Ovary (tissue), 7 donors: ENCODE measurements at regions not wholly inside any gene's neighbourhood (a gene's known extent, or its start where the extent isn't known, plus 50 kb on each side); places are given as distances from the start of the nearest gene placed in this dataset.
"Not testable (repeated sequence)": the region's sequence is repeated elsewhere in the genome, so short reads cannot be mapped to it uniquely, and the experiment has no call there.

Experiments used
- DNase-seq, 5 donors: peaks; one replicate each; pipeline ENCODE4 v3.0.0-alpha.2; 2019 to 2020
- H3K27ac ChIP-seq, 2 donors: fragments of 200-600 bp; one replicate each; pipeline versions ENCODE4 v1.5.1 to v1.8.0; 2019 to 2022
- H3K27me3 ChIP-seq: fragments of 200-600 bp; one replicate; pipeline ENCODE4 v1.8.0; 2022
- H3K36me3 ChIP-seq: fragments of 200-600 bp; sonication (generic); one replicate; pipeline ENCODE4 v1.5.1; 2019
- H3K4me1 ChIP-seq: one replicate; pipeline ENCODE4 v1.8.1; 2013; ENCODE audit warnings: mild to moderate bottlenecking, moderate library complexity; ENCODE audit not compliant: insufficient read depth
- H3K4me3 ChIP-seq: fragments of 200-600 bp; sonication (generic); one replicate; pipeline ENCODE4 v1.5.1; 2017
- H3K9me3 ChIP-seq, 2 donors: fragments of 200-600 bp in 1 of 2; sonication (generic) in 1 of 2; one replicate each; pipeline versions ENCODE4 v1.5.1 to v1.8.1; 2013 to 2019; ENCODE audit warnings: mild to moderate bottlenecking in 1 of 2, moderate library complexity in 1 of 2
- CTCF ChIP-seq, 3 donors: fragments of 450-650 bp in 2 of 3; fragments of 200-600 bp in 1 of 3; IDR thresholded peaks; one replicate each; pipeline versions ENCODE4 v1.5.1 to v1.8.0; 2016 to 2022; ENCODE audit warnings: antibody characterized with exemption in 3 of 3, mild to moderate bottlenecking in 1 of 3
- EP300 ChIP-seq: sonication (generic); formaldehyde crosslinking; IDR thresholded peaks from one replicate; pipeline ENCODE4 v1.6.1; 2017; ENCODE audit warnings: antibody characterized with exemption
- POLR2A ChIP-seq: fragments of 450-650 bp; IDR thresholded peaks from one replicate; pipeline ENCODE4 v1.6.1; 2017; ENCODE audit warnings: antibody characterized with exemption, mild to moderate bottlenecking, moderate library complexity
- WGBS, 3 donors: extraction: QIAGEN DNeasy Blood & Tissue Kit in 1 of 3; methylation state at CpG; one replicate each; pipeline versions ENCODE4 v1.1.5 to v1.1.7; 2013 to 2017; 5-methylcytosine and 5-hydroxymethylcytosine counted together
- intact Hi-C, 4 donors: fragments of 100-400 bp; cut with DNase I; formaldehyde crosslinking; loops; one replicate each; pipeline versions ENCODE4 v1.11.0 to v1.15.1; 2022 to 2023
- donor health status: DM: no; HTN: no; CAD: no; lungs with moderate emphysema.
- donor health status: DM: no; HTN: no; CAD: no.
- donor health status: Bipolar disorder and iron deficiency.
- donor health status: DM: no; HTN: no; CAD: no.
- donor health status: DM: yes; HTN: yes; CAD: no.

- WGBS, 3 donors: 87 to 91% (median 88%) methylated on average over 10 of the region's 10 CpGs
- intact Hi-C loops: loop anchor here in 1 of 4 donors (10.0 kb wide), 1 partner anchor 164 kb away; no protein-coding TSS in a partner anchor
- Histone ChIP-seq H3K9me3 (peaks cover 0 to 5% of the 10 kb centered on the region in 2 donors), H3K36me3 (no peaks in the 10 kb centered on the region), H3K27ac (no peak overlapping the region), H3K4me1 (no peaks in the 10 kb centered on the region), H3K4me3 (no peak overlapping the region), H3K27me3 (no peaks in the 10 kb centered on the region)
- DNase-seq: no peak
- TF ChIP-seq CTCF (IDR thresholded peaks at IDR 0.05) (no peak), POLR2A (no peak), EP300 (no peak)
These were observed 97.8 kb upstream of the C5orf63 start for GRCh38 chr5:127170918-127171600.

GRCh38 chr5:127176769-127177168 lies 103.5 kb upstream of the C5orf63 start:
- DNase-seq: no peak
- TF ChIP-seq EP300 (no peak), CTCF (IDR thresholded peaks at IDR 0.05) (no peak), POLR2A (no peak)
- Histone ChIP-seq H3K36me3 (no peaks in the 10 kb centered on the region), H3K4me1 (no peaks in the 10 kb centered on the region), H3K9me3 (peaks cover 0 to 5% of the 10 kb centered on the region in 2 donors), H3K4me3 (no peak overlapping the region), H3K27ac (no peak overlapping the region), H3K27me3 (no peaks in the 10 kb centered on the region)
- intact Hi-C loops: loop anchor here in 1 of 4 donors (10.0 kb wide), 1 partner anchor 158 kb away; no protein-coding TSS in a partner anchor
- WGBS, 3 donors: 61 to 86% (median 65%) methylated on average over 2 of the region's 2 CpGs

GRCh38 chr5:127182631-127183030 lies 108.0 kb upstream of the MEGF10 start:
- H3K27me3 ChIP-seq, intact Hi-C loops, DNase-seq, H3K36me3 ChIP-seq, H3K9me3 ChIP-seq, H3K27ac ChIP-seq, H3K4me1 ChIP-seq, H3K4me3 ChIP-seq: not testable (repeated sequence)
- 94 to 99% (median 95%) methylated on average over 8 of the region's 8 CpGs for WGBS, 3 donors

- no peaks in the 10 kb centered on the region for H3K9me3 ChIP-seq
- H3K36me3 ChIP-seq: no peaks in the 10 kb centered on the region
- no peak for DNase-seq
- intact Hi-C loops: no loop called here
- H3K27me3 ChIP-seq: no peaks in the 10 kb centered on the region
- no peak overlapping the region for H3K4me3 ChIP-seq
- 85 to 87% (median 86%) methylated on average over 7 of the region's 7 CpGs for WGBS, 3 donors
- no peak overlapping the region for H3K27ac ChIP-seq
- TF ChIP-seq EP300 (no peak), POLR2A (no peak), CTCF (IDR thresholded peaks at IDR 0.05) (no peak)
- H3K4me1 ChIP-seq: no peaks in the 10 kb centered on the region
These were observed 107.3 kb upstream of the MEGF10 start for GRCh38 chr5:127183332-127183731.

GRCh38 chr5:127184851-127185250 lies 105.7 kb upstream of the MEGF10 start:
- Histone ChIP-seq H3K9me3 (no peaks in the 10 kb centered on the region), H3K4me1 (no peaks in the 10 kb centered on the region), H3K27ac (no peak overlapping the region), H3K27me3 (no peaks in the 10 kb centered on the region), H3K4me3 (no peak overlapping the region), H3K36me3 (no peaks in the 10 kb centered on the region)
- TF ChIP-seq EP300 (no peak), CTCF (IDR thresholded peaks at IDR 0.05) (no peak), POLR2A (no peak)
- intact Hi-C loops: no loop called here
- no peak for DNase-seq
- WGBS, 3 donors: 33 to 42% (median 40%) methylated on average over 4 of the region's 4 CpGs
